ENCODE measurements at regions not wholly inside any gene's neighbourhood (a gene's known extent, or its start where the extent isn't known, plus 50 kb on each side); places are given as distances from the start of the nearest gene placed in this dataset.

- no peak for DNase-seq (ENCODE audit: low spot score)
These were observed 561.3 kb upstream of the INTU start for GRCh38 chr4:127071443-127071842.

GRCh38 chr4:127080141-127080540, 552.6 kb upstream of the INTU start:
- no peak for DNase-seq (ENCODE audit: low spot score)

GRCh38 chr4:127081041-127081440, 551.7 kb upstream of the INTU start:
- no peak for DNase-seq (ENCODE audit: low spot score)

- no peak for DNase-seq (ENCODE audit: low spot score)
These were observed 549.8 kb upstream of the INTU start for GRCh38 chr4:127082986-127083385.

- no peak for DNase-seq (ENCODE audit: low spot score)
These were observed 548.1 kb upstream of the INTU start for GRCh38 chr4:127084666-127085065.

- no peak for DNase-seq (ENCODE audit: low spot score)
These were observed 535.7 kb upstream of the INTU start for GRCh38 chr4:127097061-127097460.

GRCh38 chr4:127102361-127102760, 530.4 kb upstream of the INTU start:
- no peak for DNase-seq (ENCODE audit: low spot score)

GRCh38 chr4:127103681-127104115, 529.1 kb upstream of the INTU start:
- DNase-seq (ENCODE audit: low spot score) = no peak

- no peak for DNase-seq (ENCODE audit: low spot score)
These were observed 518.9 kb upstream of the INTU start for GRCh38 chr4:127113844-127114362.

- DNase-seq (ENCODE audit: low spot score) = no peak
These were observed 514.1 kb upstream of the INTU start for GRCh38 chr4:127118681-127119080.

- DNase-seq (ENCODE audit: low spot score) = no peak
These were observed 512.2 kb upstream of the INTU start for GRCh38 chr4:127120441-127121090.

- DNase-seq (ENCODE audit: low spot score) = no peak
These were observed 507.8 kb upstream of the INTU start for GRCh38 chr4:127124919-127125318.

GRCh38 chr4:127126718-127127117, 506.0 kb upstream of the INTU start:
- DNase-seq (ENCODE audit: low spot score) = no peak

GRCh38 chr4:127131527-127131926, 501.2 kb upstream of the INTU start:
- no peak for DNase-seq (ENCODE audit: low spot score)

GRCh38 chr4:127134490-127134889, 498.3 kb upstream of the INTU start:
- no peak for DNase-seq (ENCODE audit: low spot score)

GRCh38 chr4:127138586-127138985, 494.2 kb upstream of the INTU start:
- no peak for DNase-seq (ENCODE audit: low spot score)

GRCh38 chr4:127139788-127140286, 492.9 kb upstream of the INTU start:
- no peak for DNase-seq (ENCODE audit: low spot score)

- DNase-seq (ENCODE audit: low spot score) = no peak
These were observed 492.5 kb upstream of the INTU start for GRCh38 chr4:127140306-127140705.

GRCh38 chr4:127141856-127142255, 490.9 kb upstream of the INTU start:
- DNase-seq (ENCODE audit: low spot score) = peak; percentile 0

- no peak for DNase-seq (ENCODE audit: low spot score)
These were observed 489.1 kb upstream of the INTU start for GRCh38 chr4:127143460-127144195.

- DNase-seq (ENCODE audit: low spot score) = no peak
These were observed 487.7 kb upstream of the INTU start for GRCh38 chr4:127145006-127145540.

GRCh38 chr4:127148165-127148564, 484.6 kb upstream of the INTU start:
- no peak for DNase-seq (ENCODE audit: low spot score)

GRCh38 chr4:127149086-127149485, 483.7 kb upstream of the INTU start:
- DNase-seq (ENCODE audit: low spot score) = no peak
